ENCODE measurements at regions not wholly inside any gene's neighbourhood (a gene's known extent, or its start where the extent isn't known, plus 50 kb on each side); places are given as distances from the start of the nearest gene placed in this dataset.

DNA sequence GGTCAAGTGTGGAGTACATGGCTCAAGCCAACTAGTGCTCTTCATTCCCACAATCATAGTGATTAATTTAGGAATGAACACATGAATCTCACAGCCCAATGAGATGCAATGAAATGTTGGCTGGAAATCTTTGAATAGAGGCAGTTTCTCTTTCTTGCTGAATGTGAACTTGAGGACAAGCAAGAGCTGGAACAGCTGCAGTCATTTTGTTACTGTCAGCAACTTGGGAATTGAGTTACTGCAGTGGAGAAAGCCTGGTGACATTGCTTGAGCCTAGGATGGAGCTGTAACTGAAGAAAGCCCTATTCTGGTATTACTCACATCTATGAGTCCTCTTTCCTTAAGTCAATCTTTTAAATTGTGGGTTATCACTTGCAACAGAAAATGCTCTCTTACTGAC lies 62.3 kb downstream of the YIPF5 start:
- H3K4me3 ChIP-seq: no peak overlapping the region
- H3K27ac ChIP-seq: no peak overlapping the region
- TF ChIP-seq EP300 (IDR thresholded peaks at IDR 0.05; ENCODE audit: low read depth): no peak
- TF ChIP-seq, protein P1, sequence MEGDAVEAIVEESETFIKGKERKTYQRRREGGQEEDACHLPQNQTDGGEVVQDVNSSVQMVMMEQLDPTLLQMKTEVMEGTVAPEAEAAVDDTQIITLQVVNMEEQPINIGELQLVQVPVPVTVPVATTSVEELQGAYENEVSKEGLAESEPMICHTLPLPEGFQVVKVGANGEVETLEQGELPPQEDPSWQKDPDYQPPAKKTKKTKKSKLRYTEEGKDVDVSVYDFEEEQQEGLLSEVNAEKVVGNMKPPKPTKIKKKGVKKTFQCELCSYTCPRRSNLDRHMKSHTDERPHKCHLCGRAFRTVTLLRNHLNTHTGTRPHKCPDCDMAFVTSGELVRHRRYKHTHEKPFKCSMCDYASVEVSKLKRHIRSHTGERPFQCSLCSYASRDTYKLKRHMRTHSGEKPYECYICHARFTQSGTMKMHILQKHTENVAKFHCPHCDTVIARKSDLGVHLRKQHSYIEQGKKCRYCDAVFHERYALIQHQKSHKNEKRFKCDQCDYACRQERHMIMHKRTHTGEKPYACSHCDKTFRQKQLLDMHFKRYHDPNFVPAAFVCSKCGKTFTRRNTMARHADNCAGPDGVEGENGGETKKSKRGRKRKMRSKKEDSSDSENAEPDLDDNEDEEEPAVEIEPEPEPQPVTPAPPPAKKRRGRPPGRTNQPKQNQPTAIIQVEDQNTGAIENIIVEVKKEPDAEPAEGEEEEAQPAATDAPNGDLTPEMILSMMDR (IDR thresholded peaks at IDR 0.05): no peak
- no peak for TF ChIP-seq POLR2AphosphoS5 (IDR thresholded peaks at IDR 0.05)
- TF ChIP-seq POLR2A (IDR thresholded peaks at IDR 0.05): no peak
- no peak for DNase-seq
- H3K9me3 ChIP-seq: no peaks in the 10 kb centered on the region
- no peaks in the 10 kb centered on the region for H3K4me1 ChIP-seq
- intact Hi-C loops (cut with DNase I; ENCODE audit: low total_unique reads): no loop called here
- H3K36me3 ChIP-seq: no peaks in the 10 kb centered on the region
- in situ Hi-C loops (cut with MboI; ENCODE audit: low pct_ligation_motif_present in 1 of 4, low pct_unique_long_range_greater_than_20kb in 1 of 4, low sequenced_read_pairs in 3 of 4): no loop called here
- peaks cover 7% of the 10 kb centered on the region for H3K27me3 ChIP-seq
